Activated naive CD4-positive, alpha-beta T cell treated with anti-CD3 and anti-CD28 coated beads, Interleukin-2, amount 50 U/mL, for 72 hours (primary cell): ENCODE measurements at regions not wholly inside any gene's neighbourhood (a gene's known extent, or its start where the extent isn't known, plus 50 kb on each side); places are given as distances from the start of the nearest gene placed in this dataset.
A peak's percentile ranks its signal among the peaks of the same experiment; 100 is the strongest.

Experiments used
- ATAC-seq, 2 donors: fragments of 150-1000 bp; cut with Tn5 transposase; 2 replicates each; pipeline ENCODE4 v1.10.0; 2021; ENCODE audit warnings: mild to moderate bottlenecking in 2 of 2, moderate library complexity in 2 of 2
- DNase-seq, 2 donors: peaks; one replicate each; pipeline ENCODE4 v3.0.0; 2021 to 2022; ENCODE audit warnings: low spot score in 2 of 2
- H3K27ac Mint-ChIP-seq, 2 donors: one replicate each; pipeline ENCODE4 v1.8.0; 2022; ENCODE audit warnings: mild to moderate bottlenecking in 2 of 2, mixed read lengths in 2 of 2
- H3K36me3 Mint-ChIP-seq, 2 donors: one replicate each; pipeline ENCODE4 v1.8.0; 2022; ENCODE audit warnings: mixed read lengths in 2 of 2
- H3K9me3 Mint-ChIP-seq, 2 donors: one replicate each; pipeline ENCODE4 v1.8.0; 2022; ENCODE audit warnings: mixed read lengths in 2 of 2

DNA sequence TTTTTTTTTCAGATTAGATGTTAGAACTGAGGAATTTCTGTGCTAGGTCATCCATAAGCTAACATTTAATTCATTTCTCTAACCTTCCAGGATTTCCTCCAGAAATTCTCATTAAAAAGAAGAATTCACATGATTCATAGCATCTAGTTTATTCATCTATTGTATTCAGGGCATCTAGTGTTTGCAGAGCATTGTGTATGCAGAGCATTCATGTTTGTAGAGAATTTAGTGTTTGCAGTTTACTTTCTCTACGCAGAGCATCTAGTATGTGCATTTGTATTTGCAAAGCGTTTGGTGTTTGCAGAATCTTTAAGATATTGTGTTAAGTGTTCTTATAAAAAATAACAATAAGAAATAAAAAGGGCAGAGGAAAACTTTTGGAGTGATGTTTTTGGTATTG, 491.1 kb downstream of the MTRR start:
- Mint-ChIP-seq H3K36me3 (no peaks in the 10 kb centered on the region), H3K27ac (no peak overlapping the region), H3K9me3 (no peaks in the 10 kb centered on the region)
- DNase-seq = no peak
- ATAC-seq = no peak

DNA sequence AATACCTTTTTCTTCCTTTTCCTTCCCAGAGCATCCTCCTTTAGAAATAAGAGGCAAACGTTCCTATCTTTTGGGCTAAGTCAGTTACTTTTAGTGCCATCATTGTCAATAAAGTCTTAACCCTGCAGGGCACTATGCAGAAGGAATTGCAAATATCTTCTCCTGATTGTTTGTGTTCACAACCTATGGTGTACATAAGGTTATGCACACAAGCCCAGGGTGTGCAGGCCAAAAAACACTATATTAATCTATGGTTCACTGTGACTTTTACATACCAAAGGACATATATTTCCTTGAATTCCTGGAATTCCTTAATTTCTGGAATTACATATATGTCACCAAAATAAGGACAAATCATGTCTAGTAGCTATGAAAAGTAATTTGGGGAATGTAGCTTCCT, 493.5 kb downstream of the MTRR start:
- no peak for ATAC-seq
- no peak overlapping the region for H3K27ac Mint-ChIP-seq
- no peaks in the 10 kb centered on the region for H3K9me3 Mint-ChIP-seq
- DNase-seq = no peak
- H3K36me3 Mint-ChIP-seq = no peaks in the 10 kb centered on the region

DNA sequence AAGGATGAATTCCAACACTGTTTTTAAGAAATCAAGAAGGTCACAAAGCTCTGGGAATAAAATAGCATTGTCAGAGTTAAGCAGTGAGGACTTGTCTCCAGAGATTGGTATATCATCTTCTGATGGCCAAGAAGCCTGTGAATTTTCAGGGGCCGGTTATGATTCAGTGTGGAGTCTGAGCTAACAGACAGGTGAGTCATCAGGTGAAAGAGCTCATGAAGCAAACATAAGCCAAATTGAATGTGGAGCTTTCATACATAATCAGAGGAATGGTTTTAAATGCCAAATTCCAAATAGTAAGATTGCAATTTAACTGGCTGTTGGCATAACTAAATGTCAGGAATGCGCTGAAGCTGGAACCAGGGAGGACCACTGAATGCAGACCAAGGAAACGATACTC, 494.2 kb downstream of the MTRR start:
- no peak overlapping the region for H3K27ac Mint-ChIP-seq
- no peaks in the 10 kb centered on the region for H3K36me3 Mint-ChIP-seq
- ATAC-seq (no peak), DNase-seq (no peak)
- H3K9me3 Mint-ChIP-seq = no peaks in the 10 kb centered on the region

DNA sequence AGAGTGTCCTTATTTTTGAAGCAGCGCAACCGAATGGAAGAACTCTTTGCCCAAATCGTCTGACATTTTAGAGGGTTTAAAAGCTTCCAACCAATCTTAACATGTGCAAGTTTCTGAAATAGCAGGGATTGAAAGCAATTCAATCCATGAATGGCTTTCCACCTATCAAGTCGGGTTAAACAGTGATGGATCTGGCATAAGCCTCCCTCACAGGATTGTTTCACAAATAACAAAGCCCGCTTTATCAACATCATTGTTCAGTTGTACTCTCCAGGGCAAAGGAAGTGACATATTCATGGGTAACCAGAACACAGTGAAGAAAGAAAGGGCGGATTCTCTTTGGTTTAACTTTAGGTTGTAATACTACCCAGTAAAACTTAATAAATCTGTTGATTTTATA, 497.3 kb downstream of the MTRR start:
- DNase-seq = no peak
- H3K9me3 Mint-ChIP-seq = no peaks in the 10 kb centered on the region
- no peak overlapping the region for H3K27ac Mint-ChIP-seq
- no peak for ATAC-seq
- H3K36me3 Mint-ChIP-seq = no peaks in the 10 kb centered on the region

DNA sequence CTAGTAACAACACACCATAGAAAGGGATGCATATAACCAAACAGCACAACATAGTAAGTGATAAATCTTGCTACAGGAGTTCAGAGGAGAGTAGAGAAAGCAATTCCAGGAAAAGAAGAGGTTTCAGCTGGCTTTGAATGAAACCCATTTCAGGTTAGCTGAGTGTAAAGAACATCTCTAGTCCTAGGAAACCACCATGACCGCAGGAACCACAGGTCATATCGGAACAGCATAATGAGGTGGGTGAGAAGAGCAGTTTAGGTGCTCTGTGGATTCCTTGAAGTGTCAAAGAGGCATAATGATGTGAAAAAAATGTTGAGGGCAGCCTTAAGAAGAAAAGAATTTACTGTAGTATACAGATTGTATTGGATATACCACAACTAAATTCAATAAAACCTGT, 507.5 kb downstream of the MTRR start:
- no peaks in the 10 kb centered on the region for H3K36me3 Mint-ChIP-seq
- peak in 1 of 2 donors; percentile 46 for ATAC-seq
- peaks cover 6 to 8% of the 10 kb centered on the region in 2 donors for H3K9me3 Mint-ChIP-seq
- no peak overlapping the region for H3K27ac Mint-ChIP-seq
- DNase-seq = no peak

DNA sequence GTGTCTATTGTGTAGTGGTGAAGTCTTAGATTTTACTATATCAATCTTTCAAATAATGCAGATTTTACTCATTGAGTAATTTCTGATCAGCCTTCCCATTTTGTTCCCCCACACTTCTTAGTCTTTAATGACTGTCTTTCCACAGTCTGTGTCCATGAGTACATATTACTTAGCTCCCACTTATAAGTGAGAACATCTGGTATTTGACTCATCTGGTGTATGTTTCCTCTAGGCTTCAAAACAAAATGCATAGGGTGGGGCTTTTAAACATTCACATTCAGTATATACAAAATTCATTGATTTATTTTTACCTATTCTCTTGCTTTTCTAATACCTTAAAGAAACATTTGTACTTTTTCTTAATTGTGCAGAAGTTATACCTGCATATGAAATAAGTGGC, 513.0 kb downstream of the MTRR start:
- Mint-ChIP-seq H3K36me3 (no peaks in the 10 kb centered on the region), H3K9me3 (peaks cover 5% of the 10 kb centered on the region in 2 donors), H3K27ac (no peak overlapping the region)
- DNase-seq = no peak
- no peak for ATAC-seq

DNA sequence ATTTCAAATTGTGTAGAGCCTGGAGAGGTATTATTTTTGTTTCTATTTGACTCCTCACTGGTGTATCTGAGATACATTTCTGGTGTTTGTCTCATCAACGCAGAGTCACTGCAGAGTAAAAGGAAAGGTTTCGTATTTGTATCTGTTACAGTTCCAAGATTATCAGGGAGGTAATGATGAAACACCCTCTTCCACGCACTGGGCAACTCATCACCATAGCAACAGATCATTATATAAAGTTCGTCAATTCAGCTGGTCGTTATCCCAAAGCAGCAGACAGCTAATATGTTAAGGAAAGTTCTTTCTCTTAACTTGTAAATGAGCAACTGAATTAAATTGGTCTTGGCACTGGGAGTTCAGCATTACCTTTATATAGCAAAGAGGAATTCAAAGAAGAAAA, 513.5 kb downstream of the MTRR start:
- no peaks in the 10 kb centered on the region for H3K36me3 Mint-ChIP-seq
- DNase-seq = no peak
- peaks cover 5% of the 10 kb centered on the region in 2 donors for H3K9me3 Mint-ChIP-seq
- no peak for ATAC-seq
- no peak overlapping the region for H3K27ac Mint-ChIP-seq

DNA sequence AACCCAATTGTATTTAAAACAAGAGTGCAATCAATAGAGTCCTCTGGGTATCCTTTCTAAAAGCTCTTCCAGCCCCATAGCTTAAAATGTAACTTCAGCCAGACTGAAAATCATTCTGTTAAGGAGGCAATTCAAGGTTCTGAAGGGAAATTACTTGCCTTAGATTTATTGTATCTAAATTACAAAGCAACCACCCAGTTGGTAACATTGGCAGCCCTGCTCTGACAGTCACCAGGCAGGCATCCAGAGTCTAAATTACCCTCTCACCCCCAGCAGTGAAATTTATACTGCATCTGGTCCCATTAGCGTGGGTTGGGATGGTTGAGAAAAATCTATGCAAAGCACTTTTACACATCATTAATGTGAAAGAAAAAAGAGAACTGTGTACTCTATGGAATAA, 514.7 kb downstream of the MTRR start:
- ATAC-seq = no peak

DNA sequence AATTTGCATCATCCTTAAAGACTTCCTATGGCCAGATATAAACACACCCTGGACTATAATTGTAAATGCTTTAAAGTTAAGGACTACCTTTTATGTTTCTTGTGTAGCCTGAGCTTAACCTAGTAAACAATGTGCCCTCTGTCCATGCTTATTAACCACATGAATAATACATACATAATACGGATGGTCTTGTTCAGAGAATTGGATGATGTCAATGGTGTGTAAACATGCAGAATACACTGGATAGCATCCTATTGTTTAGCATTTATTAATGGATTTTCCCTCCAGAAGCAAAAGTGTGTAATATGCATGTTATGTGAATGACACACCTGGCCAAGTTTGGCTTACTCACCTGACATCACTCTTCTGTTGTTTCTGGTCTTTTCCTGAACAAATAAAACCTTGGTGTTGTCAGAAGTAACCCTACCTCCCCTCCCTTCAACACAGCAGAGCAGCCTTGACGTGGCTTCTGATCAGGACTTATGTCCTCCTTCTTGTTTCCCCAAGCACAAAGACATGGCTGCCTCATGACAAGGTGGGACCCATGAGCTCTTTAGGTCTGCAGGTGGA, 517.9 kb downstream of the MTRR start:
- DNase-seq = no peak
- H3K27ac Mint-ChIP-seq = no peak overlapping the region
- no peak for ATAC-seq
- H3K36me3 Mint-ChIP-seq = peaks cover 0 to 5% of the 10 kb centered on the region in 2 donors
- H3K9me3 Mint-ChIP-seq = peaks cover 8 to 15% of the 10 kb centered on the region in 2 donors

More for the DNA sequence above, 514.7 kb downstream of the MTRR start:
- H3K9me3 Mint-ChIP-seq = peaks cover 5 to 7% of the 10 kb centered on the region in 2 donors
- DNase-seq = no peak
- H3K27ac Mint-ChIP-seq = no peak overlapping the region
- peaks cover 0 to 1% of the 10 kb centered on the region in 2 donors for H3K36me3 Mint-ChIP-seq

DNA sequence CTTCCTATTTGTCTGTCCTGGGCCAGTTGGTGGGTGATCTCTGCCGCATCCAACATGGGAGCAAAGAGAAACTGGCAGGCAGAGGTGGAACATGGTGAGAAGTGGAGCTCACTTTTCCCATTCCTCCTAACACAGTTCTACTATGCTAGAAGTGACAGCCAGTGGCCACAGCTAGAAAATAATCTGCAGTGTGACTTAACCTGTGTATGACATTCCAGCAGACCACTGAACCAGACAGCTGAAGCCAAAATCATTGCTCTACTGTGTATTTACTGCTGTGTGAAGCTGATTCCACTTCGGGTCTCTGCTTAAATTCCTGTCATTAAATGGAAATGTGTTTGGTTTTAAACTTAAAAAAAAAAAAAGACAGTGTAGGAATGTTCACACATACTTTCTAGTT, 523.0 kb downstream of the MTRR start:
- Mint-ChIP-seq H3K9me3 (peaks cover 3 to 10% of the 10 kb centered on the region in 2 donors), H3K36me3 (peaks cover 0 to 5% of the 10 kb centered on the region in 2 donors), H3K27ac (no peak overlapping the region)
- ATAC-seq (no peak), DNase-seq (no peak)

DNA sequence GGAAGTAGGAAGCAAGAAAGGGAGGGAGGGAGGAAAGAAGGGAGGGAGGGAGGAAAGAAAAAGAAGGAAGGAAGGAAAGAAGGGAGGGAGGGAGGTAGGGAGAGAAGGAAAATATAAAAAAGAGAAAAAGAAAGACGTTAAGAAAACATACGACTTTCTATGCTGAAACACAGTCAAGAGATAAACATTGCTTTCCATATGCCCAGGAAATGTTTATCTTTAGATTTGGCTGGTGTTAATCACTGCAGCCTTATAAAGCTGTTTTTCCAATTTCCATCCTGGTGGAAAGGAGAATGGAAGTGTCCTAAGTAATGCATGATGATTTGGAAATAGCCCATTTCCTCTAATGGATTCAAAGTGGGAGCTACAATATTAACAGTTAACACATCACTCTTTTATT, 524.3 kb downstream of the MTRR start:
- ATAC-seq = no peak
- no peak overlapping the region for H3K27ac Mint-ChIP-seq
- peaks cover 0 to 5% of the 10 kb centered on the region in 2 donors for H3K36me3 Mint-ChIP-seq
- H3K9me3 Mint-ChIP-seq = peaks cover 3 to 10% of the 10 kb centered on the region in 2 donors
- DNase-seq = no peak

DNA sequence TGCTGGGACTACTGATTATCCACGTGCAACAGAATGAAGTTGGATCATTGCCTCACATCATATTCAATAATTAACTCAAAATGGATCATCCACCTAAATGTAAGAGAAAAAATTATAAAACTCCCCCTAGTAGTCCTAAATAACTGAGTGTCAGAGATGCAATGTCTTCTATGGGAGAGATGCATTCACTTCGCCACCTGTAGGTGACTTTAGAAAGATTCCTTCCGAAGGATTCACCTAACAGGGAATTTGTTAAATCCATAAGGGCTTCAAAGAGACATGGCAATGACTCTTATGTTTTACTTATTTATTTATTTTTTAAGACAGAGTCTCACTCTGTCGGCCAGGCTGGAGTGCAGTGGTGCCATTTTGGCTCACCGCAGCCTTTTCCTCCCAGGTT, 526.0 kb downstream of the MTRR start:
- Mint-ChIP-seq H3K9me3 (peaks cover 0 to 4% of the 10 kb centered on the region in 2 donors), H3K36me3 (no peaks in the 10 kb centered on the region), H3K27ac (no peak overlapping the region)
- ATAC-seq (no peak), DNase-seq (no peak)

DNA sequence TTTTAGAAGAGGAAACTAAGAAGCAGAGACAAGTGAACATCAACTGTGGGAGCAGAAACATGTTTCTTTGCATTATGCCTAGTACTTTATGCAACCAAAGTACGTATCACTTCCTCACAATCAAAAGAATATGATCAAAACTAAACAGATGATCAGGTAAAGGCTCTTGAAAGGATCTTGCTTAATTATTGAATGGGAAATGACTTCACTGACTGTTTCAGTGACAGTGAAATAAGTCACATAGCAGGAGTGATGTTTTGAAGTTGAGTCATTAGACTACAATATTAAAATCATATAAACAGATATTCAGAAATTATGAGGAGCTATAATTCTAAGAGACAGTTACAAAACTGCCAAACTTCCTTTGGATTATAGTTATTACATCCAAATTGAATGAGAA, 527.3 kb downstream of the MTRR start:
- Mint-ChIP-seq H3K27ac (no peak overlapping the region), H3K9me3 (no peaks in the 10 kb centered on the region), H3K36me3 (peaks cover 0 to 2% of the 10 kb centered on the region in 2 donors)
- no peak for ATAC-seq
- no peak for DNase-seq

DNA sequence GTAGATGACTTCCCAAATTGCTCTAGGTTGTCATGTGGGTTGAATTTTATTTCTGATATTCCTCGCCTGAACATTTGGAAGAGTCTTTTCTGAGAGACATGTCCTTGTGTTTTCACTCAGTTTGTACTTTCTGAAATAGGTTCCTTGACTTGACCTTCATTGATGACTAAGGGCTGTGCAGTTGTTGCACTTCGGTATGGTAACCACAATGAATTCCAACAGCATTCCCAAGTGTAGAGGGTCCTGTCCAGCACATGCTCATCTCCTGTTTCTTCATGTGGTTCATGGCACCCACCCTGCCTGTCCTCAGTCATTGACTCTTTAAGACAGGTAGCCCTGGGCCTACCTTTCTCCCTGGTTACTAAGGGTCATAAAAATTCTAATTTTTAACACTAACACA, 527.8 kb downstream of the MTRR start:
- ATAC-seq = no peak
- Mint-ChIP-seq H3K27ac (no peak overlapping the region), H3K9me3 (no peaks in the 10 kb centered on the region), H3K36me3 (peaks cover 0 to 7% of the 10 kb centered on the region in 2 donors)
- no peak for DNase-seq

DNA sequence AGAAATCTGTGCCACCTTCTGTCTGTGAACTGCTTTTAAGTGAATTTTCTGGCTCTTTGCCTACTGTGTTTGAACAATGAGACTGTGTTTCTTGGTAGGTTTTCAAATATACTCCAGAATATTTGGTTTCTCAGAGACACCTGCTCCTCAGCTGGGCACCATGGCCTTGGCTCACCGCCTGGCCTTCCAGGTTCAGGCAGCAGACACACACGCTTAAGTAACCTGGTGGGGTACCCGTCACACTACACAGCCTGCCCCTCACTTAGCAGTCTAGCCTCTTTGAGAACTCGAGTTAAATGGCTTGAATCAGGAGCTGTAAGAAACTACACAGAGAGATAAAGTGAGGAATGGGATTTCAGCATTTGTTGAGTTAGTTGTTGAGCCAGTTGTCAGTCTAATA, 530.5 kb downstream of the MTRR start:
- H3K9me3 Mint-ChIP-seq = no peaks in the 10 kb centered on the region
- no peak overlapping the region for H3K27ac Mint-ChIP-seq
- H3K36me3 Mint-ChIP-seq = peaks cover 0 to 8% of the 10 kb centered on the region in 2 donors
- no peak for ATAC-seq
- DNase-seq = no peak

DNA sequence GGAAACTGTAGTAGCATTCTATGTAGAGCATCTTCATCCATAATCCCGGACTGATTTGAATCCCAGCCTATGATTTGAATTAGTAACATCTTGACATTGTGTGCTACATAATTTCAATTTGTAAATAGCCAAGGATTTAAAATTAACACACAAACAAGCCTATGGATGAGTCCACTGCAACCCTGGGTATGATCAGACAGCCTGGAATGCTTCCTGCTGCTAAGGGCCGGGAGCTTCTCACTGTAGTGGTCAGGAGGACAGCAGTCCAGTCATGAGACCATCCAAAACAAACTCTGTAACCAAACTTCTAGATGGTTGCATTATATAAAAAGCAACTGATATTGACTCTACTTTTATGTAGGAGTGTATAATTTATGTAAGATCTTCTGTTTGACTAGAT, 539.3 kb downstream of the MTRR start:
- no peaks in the 10 kb centered on the region for H3K36me3 Mint-ChIP-seq
- ATAC-seq = no peak

DNA sequence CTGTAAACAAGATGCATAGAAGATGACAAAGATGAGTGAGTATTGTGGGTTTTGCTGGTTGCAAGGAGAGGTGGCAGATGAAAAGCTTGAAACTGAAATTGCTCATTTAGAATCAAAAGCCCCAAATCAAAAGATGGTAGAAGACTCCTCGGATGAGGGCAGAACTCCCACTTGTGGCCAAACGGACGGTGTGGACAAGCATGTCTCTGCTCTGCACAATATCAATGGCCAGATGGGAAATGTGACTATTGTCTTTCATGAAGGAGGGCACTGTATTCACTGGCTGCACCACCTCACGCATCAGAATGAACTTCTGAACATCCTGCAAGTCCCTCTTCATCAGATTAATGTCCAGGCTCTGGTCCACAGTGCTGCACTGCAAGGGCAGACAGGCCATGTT, 541.7 kb downstream of the MTRR start:
- DNase-seq (no peak), ATAC-seq (no peak)
- H3K36me3 Mint-ChIP-seq = no peaks in the 10 kb centered on the region
- peaks cover 0 to 26% of the 10 kb centered on the region in 2 donors for H3K9me3 Mint-ChIP-seq
- H3K27ac Mint-ChIP-seq = no peak overlapping the region

More for the DNA sequence above, 539.3 kb downstream of the MTRR start:
- H3K9me3 Mint-ChIP-seq = peaks cover 0 to 10% of the 10 kb centered on the region in 2 donors
- H3K27ac Mint-ChIP-seq = no peak overlapping the region
- DNase-seq = no peak

DNA sequence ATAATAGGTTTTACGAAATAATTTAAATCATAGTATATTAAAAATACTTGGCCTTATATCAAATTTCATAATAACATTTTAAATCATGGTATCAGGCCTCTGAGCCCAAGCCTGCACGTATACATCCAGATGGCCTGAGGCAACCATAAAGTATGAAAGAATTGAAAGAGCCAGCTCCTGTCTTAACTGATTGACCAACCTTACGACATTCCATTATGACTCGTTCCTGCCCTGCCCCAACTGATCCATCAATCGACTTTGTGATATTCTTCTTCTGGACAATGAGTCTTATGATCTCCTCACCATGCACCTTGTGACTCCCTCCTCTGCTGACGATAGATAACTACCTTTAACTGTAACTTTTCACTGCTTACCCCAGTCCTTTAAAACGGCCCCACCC, 545.0 kb downstream of the MTRR start:
- no peak for DNase-seq
- Mint-ChIP-seq H3K9me3 (peaks cover 0 to 25% of the 10 kb centered on the region in 2 donors), H3K27ac (no peak overlapping the region), H3K36me3 (no peaks in the 10 kb centered on the region)
- no peak for ATAC-seq
